ENCODE measurements at regions not wholly inside any gene's neighbourhood (a gene's known extent, or its start where the extent isn't known, plus 50 kb on each side); places are given as distances from the start of the nearest gene placed in this dataset.

DNA sequence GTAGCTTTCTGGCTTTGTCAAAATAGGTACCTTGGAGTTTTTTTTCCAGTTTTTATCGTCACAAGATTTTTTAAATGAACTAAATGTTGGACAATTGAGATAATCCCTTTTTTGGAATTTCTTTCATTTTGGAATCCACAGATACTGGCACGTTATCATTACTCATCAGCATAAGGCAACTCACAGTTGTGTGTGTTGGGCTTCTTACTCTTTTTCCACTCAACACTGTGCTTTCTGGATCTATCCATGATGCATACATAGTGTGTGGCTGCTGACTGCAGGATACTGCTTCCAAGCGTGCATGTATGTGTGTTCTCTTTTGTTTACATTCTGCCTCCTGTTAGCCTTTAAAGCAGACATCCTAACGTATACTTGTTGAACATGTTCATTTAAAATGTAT lies 113.5 kb upstream of the FAM9A start:
- BruUV-seq (replicated peaks) = no TSS peak
- no peaks in the 10 kb centered on the region for H3K79me2 ChIP-seq (ENCODE audit: insufficient read depth, low read depth, low read length)
- H3K27ac ChIP-seq (ENCODE audit: low read depth, low read length, poor library complexity, severe bottlenecking) = no peak overlapping the region
- H3K4me1 ChIP-seq (ENCODE audit: insufficient read depth, low read length, poor library complexity, severe bottlenecking) = no peaks in the 10 kb centered on the region
- H3K9me2 ChIP-seq (ENCODE audit: insufficient read depth, low read length) = no peaks in the 10 kb centered on the region
- H3K4me2 ChIP-seq (ENCODE audit: low read length) = no peak overlapping the region
- CTCF ChIA-PET (ENCODE audit: unreplicated experiment) = no interaction called here
- no peak overlapping the region for H3K4me3 ChIP-seq (ENCODE audit: low read depth, low read length, poor library complexity, severe bottlenecking)
- intact Hi-C loops (cut with micrococcal nuclease; ENCODE audit: unreplicated experiment) = no loop called here
- H2AFZ ChIP-seq (ENCODE audit: low read length) = no peak overlapping the region
- POLR2A ChIA-PET = no interaction called here
- no peaks in the 10 kb centered on the region for H3K9me3 ChIP-seq (ENCODE audit: low read length)
- DNase-seq (ENCODE audit: low spot score) = no peak
- H4K20me1 ChIP-seq (ENCODE audit: insufficient read depth, low read length) = no peaks in the 10 kb centered on the region
- TF ChIP-seq, protein P1, sequence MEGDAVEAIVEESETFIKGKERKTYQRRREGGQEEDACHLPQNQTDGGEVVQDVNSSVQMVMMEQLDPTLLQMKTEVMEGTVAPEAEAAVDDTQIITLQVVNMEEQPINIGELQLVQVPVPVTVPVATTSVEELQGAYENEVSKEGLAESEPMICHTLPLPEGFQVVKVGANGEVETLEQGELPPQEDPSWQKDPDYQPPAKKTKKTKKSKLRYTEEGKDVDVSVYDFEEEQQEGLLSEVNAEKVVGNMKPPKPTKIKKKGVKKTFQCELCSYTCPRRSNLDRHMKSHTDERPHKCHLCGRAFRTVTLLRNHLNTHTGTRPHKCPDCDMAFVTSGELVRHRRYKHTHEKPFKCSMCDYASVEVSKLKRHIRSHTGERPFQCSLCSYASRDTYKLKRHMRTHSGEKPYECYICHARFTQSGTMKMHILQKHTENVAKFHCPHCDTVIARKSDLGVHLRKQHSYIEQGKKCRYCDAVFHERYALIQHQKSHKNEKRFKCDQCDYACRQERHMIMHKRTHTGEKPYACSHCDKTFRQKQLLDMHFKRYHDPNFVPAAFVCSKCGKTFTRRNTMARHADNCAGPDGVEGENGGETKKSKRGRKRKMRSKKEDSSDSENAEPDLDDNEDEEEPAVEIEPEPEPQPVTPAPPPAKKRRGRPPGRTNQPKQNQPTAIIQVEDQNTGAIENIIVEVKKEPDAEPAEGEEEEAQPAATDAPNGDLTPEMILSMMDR (conservative IDR thresholded peaks at IDR 0.05; ENCODE audit: low read length) = no peak
- TF ChIP-seq EZH2phosphoT487 (IDR thresholded peaks at IDR 0.05; ENCODE audit: borderline replicate concordance, low read depth, low read length) = no peak
- H3K36me3 ChIP-seq (ENCODE audit: insufficient read depth, low read length) = no peaks in the 10 kb centered on the region

DNA sequence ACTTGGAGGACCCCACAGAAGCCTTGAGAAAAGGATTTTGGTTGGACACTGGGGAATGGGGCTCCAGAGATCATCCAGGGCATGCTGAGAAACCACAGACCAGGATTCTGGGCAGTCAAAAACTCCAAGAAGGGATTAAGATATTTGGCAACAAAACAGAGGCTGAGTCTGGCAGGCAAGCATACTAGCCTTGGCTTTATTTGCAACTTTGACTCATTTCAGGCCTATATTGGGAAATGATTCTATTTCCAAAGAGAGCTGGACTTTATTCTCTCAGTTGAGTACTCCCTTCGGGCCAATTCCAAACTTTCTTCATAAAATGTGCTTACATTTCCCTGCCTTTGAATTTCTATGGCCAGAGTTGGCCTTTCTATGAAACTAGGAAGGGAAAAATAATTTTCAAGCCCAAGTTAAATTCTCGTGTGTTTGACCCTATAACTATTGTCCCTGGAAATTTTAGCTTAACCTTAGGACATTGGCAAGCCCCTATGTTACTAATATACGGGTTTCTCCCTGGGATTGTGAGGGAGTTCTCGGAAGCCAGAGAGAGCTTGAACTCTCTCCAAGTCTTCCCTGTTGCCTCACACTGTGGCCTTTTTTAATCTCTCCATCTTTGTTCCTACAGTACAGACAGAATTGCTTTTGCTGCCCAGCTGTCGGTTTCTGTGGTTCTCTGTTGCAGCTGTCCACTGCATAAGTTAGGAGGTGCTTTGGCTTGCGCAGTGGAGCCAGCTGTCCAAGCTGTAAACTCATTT lies 112.6 kb upstream of the FAM9A start:
- no peak for TF ChIP-seq EZH2phosphoT487 (IDR thresholded peaks at IDR 0.05; ENCODE audit: borderline replicate concordance, low read depth, low read length)
- Histone ChIP-seq H2AFZ (ENCODE audit: low read length) (no peak overlapping the region), H3K9me2 (ENCODE audit: insufficient read depth, low read length) (no peaks in the 10 kb centered on the region), H4K20me1 (ENCODE audit: insufficient read depth, low read length) (no peaks in the 10 kb centered on the region), H3K4me2 (ENCODE audit: low read length) (no peak overlapping the region), H3K9me3 (ENCODE audit: low read length) (no peaks in the 10 kb centered on the region), H3K4me1 (ENCODE audit: insufficient read depth, low read length, poor library complexity, severe bottlenecking) (no peaks in the 10 kb centered on the region), H3K79me2 (ENCODE audit: insufficient read depth, low read depth, low read length) (no peaks in the 10 kb centered on the region), H3K27ac (ENCODE audit: low read depth, low read length, poor library complexity, severe bottlenecking) (no peak overlapping the region), H3K4me3 (ENCODE audit: low read depth, low read length, poor library complexity, severe bottlenecking) (no peak overlapping the region), H3K36me3 (ENCODE audit: insufficient read depth, low read length) (no peaks in the 10 kb centered on the region)
- intact Hi-C loops (cut with micrococcal nuclease; ENCODE audit: unreplicated experiment) = no loop called here
- ChIA-PET CTCF (ENCODE audit: unreplicated experiment) (no interaction called here), POLR2A (interaction anchor here (0.6 kb wide), 1 partner anchor 917 kb away, joined by 7 read pairs; no protein-coding TSS in a partner anchor)
- DNase-seq (ENCODE audit: low spot score) = no peak
- no TSS peak for BruUV-seq (replicated peaks)

DNA sequence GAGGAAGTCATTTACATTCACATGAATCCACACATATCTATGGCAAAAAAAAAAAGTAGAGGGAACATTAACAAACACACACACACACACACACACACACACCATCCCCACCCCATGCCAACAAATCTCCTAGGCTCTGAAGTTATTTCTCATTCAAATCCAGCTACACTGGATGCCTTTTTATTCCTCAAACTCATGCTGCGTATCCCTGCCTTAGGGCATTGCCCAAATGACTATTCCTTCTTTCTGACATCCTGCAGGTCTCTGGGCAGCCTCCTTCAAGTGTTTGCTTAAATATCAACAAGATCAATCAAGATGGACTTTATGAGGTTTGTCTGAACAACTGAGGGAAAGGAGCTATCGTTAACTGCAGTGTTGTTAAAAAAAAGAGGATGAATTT lies 106.5 kb upstream of the FAM9A start:
- TF ChIP-seq, protein P1 (conservative IDR thresholded peaks at IDR 0.05; ENCODE audit: low read length) = no peak
- no peak for TF ChIP-seq EZH2phosphoT487 (IDR thresholded peaks at IDR 0.05; ENCODE audit: borderline replicate concordance, low read depth, low read length)
- Histone ChIP-seq H3K36me3 (ENCODE audit: insufficient read depth, low read length) (no peaks in the 10 kb centered on the region), H3K27ac (ENCODE audit: low read depth, low read length, poor library complexity, severe bottlenecking) (no peak overlapping the region), H3K79me2 (ENCODE audit: insufficient read depth, low read depth, low read length) (no peaks in the 10 kb centered on the region), H3K4me2 (ENCODE audit: low read length) (no peak overlapping the region), H4K20me1 (ENCODE audit: insufficient read depth, low read length) (no peaks in the 10 kb centered on the region), H2AFZ (ENCODE audit: low read length) (no peak overlapping the region), H3K4me1 (ENCODE audit: insufficient read depth, low read length, poor library complexity, severe bottlenecking) (no peaks in the 10 kb centered on the region), H3K4me3 (ENCODE audit: low read depth, low read length, poor library complexity, severe bottlenecking) (no peak overlapping the region), H3K9me2 (ENCODE audit: insufficient read depth, low read length) (no peaks in the 10 kb centered on the region), H3K9me3 (ENCODE audit: low read length) (no peaks in the 10 kb centered on the region)
- DNase-seq (ENCODE audit: low spot score) = no peak
- no TSS peak for BruUV-seq (replicated peaks)
- ChIA-PET POLR2A (no interaction called here), CTCF (ENCODE audit: unreplicated experiment) (no interaction called here)
- intact Hi-C loops (cut with micrococcal nuclease; ENCODE audit: unreplicated experiment) = no loop called here
